ENCODE measurements at regions not wholly inside any gene's neighbourhood (a gene's known extent, or its start where the extent isn't known, plus 50 kb on each side); places are given as distances from the start of the nearest gene placed in this dataset.
"Not testable (repeated sequence)": the region's sequence is repeated elsewhere in the genome, so short reads cannot be mapped to it uniquely, and the experiment has no call there.

GRCh38 chr1:233490488-233490887, 123.4 kb upstream of the KCNK1 start:
- H3K4me3 ChIP-seq (ENCODE audit: low read depth in 1 of 2, low read length in 2 of 2): no peak overlapping the region
- no peak overlapping the region for H3K27ac ChIP-seq (ENCODE audit: low read depth, low read length)
- H3K4me1 ChIP-seq (ENCODE audit: control insufficient read depth in 1 of 2, insufficient read depth in 2 of 2, low read length in 2 of 2): no peaks in the 10 kb centered on the region
- H3K27me3 ChIP-seq (ENCODE audit: control insufficient read depth in 1 of 2, insufficient read depth in 2 of 2, low read length in 2 of 2): no peaks in the 10 kb centered on the region
- no peaks in the 10 kb centered on the region for H3K36me3 ChIP-seq (ENCODE audit: control insufficient read depth in 1 of 2, insufficient read depth in 2 of 2, low read length in 2 of 2)
- no peaks in the 10 kb centered on the region for H3K9me3 ChIP-seq (ENCODE audit: control insufficient read depth in 1 of 2, low read length in 2 of 2)
- H3K9ac ChIP-seq (ENCODE audit: low read depth in 1 of 2, low read length in 2 of 2): no peak overlapping the region

GRCh38 chr1:233491953-233492620, 121.8 kb upstream of the KCNK1 start:
- Histone ChIP-seq H3K9ac (ENCODE audit: low read depth in 1 of 2, low read length in 2 of 2) (no peak overlapping the region), H3K4me1 (ENCODE audit: control insufficient read depth in 1 of 2, insufficient read depth in 2 of 2, low read length in 2 of 2) (no peaks in the 10 kb centered on the region), H3K4me3 (ENCODE audit: low read depth in 1 of 2, low read length in 2 of 2) (no peak overlapping the region), H3K27ac (ENCODE audit: low read depth, low read length) (no peak overlapping the region), H3K27me3 (ENCODE audit: control insufficient read depth in 1 of 2, insufficient read depth in 2 of 2, low read length in 2 of 2) (no peaks in the 10 kb centered on the region), H3K36me3 (ENCODE audit: control insufficient read depth in 1 of 2, insufficient read depth in 2 of 2, low read length in 2 of 2) (no peaks in the 10 kb centered on the region), H3K9me3 (ENCODE audit: control insufficient read depth in 1 of 2, low read length in 2 of 2) (no peaks in the 10 kb centered on the region)

- no peak overlapping the region for H3K4me3 ChIP-seq (ENCODE audit: low read depth in 1 of 2, low read length in 2 of 2)
- H3K27me3 ChIP-seq (ENCODE audit: control insufficient read depth in 1 of 2, insufficient read depth in 2 of 2, low read length in 2 of 2): no peaks in the 10 kb centered on the region
- no peaks in the 10 kb centered on the region for H3K4me1 ChIP-seq (ENCODE audit: control insufficient read depth in 1 of 2, insufficient read depth in 2 of 2, low read length in 2 of 2)
- H3K27ac ChIP-seq (ENCODE audit: low read depth, low read length): no peak overlapping the region
- no peaks in the 10 kb centered on the region for H3K9me3 ChIP-seq (ENCODE audit: control insufficient read depth in 1 of 2, low read length in 2 of 2)
- no peaks in the 10 kb centered on the region for H3K36me3 ChIP-seq (ENCODE audit: control insufficient read depth in 1 of 2, insufficient read depth in 2 of 2, low read length in 2 of 2)
- H3K9ac ChIP-seq (ENCODE audit: low read depth in 1 of 2, low read length in 2 of 2): no peak overlapping the region
Observed at GRCh38 chr1:233496993-233497392, 116.9 kb upstream of the KCNK1 start.

DNA sequence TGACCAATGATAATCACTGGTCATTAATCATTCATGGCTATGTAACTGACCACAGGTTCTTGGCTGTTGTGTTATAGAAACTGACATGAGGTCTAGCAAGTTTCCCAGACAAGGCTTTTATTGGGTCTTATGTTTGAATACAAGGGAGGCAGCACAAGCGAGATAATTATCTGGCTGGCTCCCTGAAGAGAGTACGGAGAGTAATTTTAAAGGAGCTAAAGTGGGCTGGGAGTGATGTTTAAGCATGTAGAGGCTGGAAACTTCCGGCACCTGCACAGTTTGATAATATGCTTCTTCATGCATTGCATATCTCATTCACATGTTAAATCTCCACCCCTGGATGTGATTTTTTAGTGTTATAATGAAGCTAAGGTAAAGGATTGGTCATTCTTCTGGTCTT, 116.2 kb upstream of the KCNK1 start:
- H3K4me3 ChIP-seq (ENCODE audit: low read depth in 1 of 2, low read length in 2 of 2): no peak overlapping the region
- no peak overlapping the region for H3K9ac ChIP-seq (ENCODE audit: low read depth in 1 of 2, low read length in 2 of 2)
- no peaks in the 10 kb centered on the region for H3K36me3 ChIP-seq (ENCODE audit: control insufficient read depth in 1 of 2, insufficient read depth in 2 of 2, low read length in 2 of 2)
- no peaks in the 10 kb centered on the region for H3K27me3 ChIP-seq (ENCODE audit: control insufficient read depth in 1 of 2, insufficient read depth in 2 of 2, low read length in 2 of 2)
- no peaks in the 10 kb centered on the region for H3K4me1 ChIP-seq (ENCODE audit: control insufficient read depth in 1 of 2, insufficient read depth in 2 of 2, low read length in 2 of 2)
- no peaks in the 10 kb centered on the region for H3K9me3 ChIP-seq (ENCODE audit: control insufficient read depth in 1 of 2, low read length in 2 of 2)
- H3K27ac ChIP-seq (ENCODE audit: low read depth, low read length): no peak overlapping the region

GRCh38 chr1:233500106-233500505, 113.8 kb upstream of the KCNK1 start:
- H3K27me3 ChIP-seq (ENCODE audit: control insufficient read depth in 1 of 2, insufficient read depth in 2 of 2, low read length in 2 of 2): no peaks in the 10 kb centered on the region
- H3K4me3 ChIP-seq (ENCODE audit: low read depth in 1 of 2, low read length in 2 of 2): no peak overlapping the region
- no peaks in the 10 kb centered on the region for H3K36me3 ChIP-seq (ENCODE audit: control insufficient read depth in 1 of 2, insufficient read depth in 2 of 2, low read length in 2 of 2)
- H3K4me1 ChIP-seq (ENCODE audit: control insufficient read depth in 1 of 2, insufficient read depth in 2 of 2, low read length in 2 of 2): no peaks in the 10 kb centered on the region
- no peaks in the 10 kb centered on the region for H3K9me3 ChIP-seq (ENCODE audit: control insufficient read depth in 1 of 2, low read length in 2 of 2)
- no peak overlapping the region for H3K9ac ChIP-seq (ENCODE audit: low read depth in 1 of 2, low read length in 2 of 2)
- no peak overlapping the region for H3K27ac ChIP-seq (ENCODE audit: low read depth, low read length)

- Histone ChIP-seq H3K27me3 (ENCODE audit: control insufficient read depth in 1 of 2, insufficient read depth in 2 of 2, low read length in 2 of 2) (no peaks in the 10 kb centered on the region), H3K4me1 (ENCODE audit: control insufficient read depth in 1 of 2, insufficient read depth in 2 of 2, low read length in 2 of 2) (no peaks in the 10 kb centered on the region), H3K27ac (ENCODE audit: low read depth, low read length) (no peak overlapping the region), H3K9ac (ENCODE audit: low read depth in 1 of 2, low read length in 2 of 2) (no peak overlapping the region), H3K9me3 (ENCODE audit: control insufficient read depth in 1 of 2, low read length in 2 of 2) (no peaks in the 10 kb centered on the region), H3K4me3 (ENCODE audit: low read depth in 1 of 2, low read length in 2 of 2) (no peak overlapping the region), H3K36me3 (ENCODE audit: control insufficient read depth in 1 of 2, insufficient read depth in 2 of 2, low read length in 2 of 2) (no peaks in the 10 kb centered on the region)
Observed at GRCh38 chr1:233503366-233503954, 110.4 kb upstream of the KCNK1 start.

GRCh38 chr1:233505130-233505529, 108.8 kb upstream of the KCNK1 start:
- no peak overlapping the region for H3K27ac ChIP-seq (ENCODE audit: low read depth, low read length)
- no peak overlapping the region for H3K9ac ChIP-seq (ENCODE audit: low read depth in 1 of 2, low read length in 2 of 2)
- H3K27me3 ChIP-seq (ENCODE audit: control insufficient read depth in 1 of 2, insufficient read depth in 2 of 2, low read length in 2 of 2): no peaks in the 10 kb centered on the region
- H3K4me3 ChIP-seq (ENCODE audit: low read depth in 1 of 2, low read length in 2 of 2): no peak overlapping the region
- no peaks in the 10 kb centered on the region for H3K4me1 ChIP-seq (ENCODE audit: control insufficient read depth in 1 of 2, insufficient read depth in 2 of 2, low read length in 2 of 2)
- no peaks in the 10 kb centered on the region for H3K9me3 ChIP-seq (ENCODE audit: control insufficient read depth in 1 of 2, low read length in 2 of 2)
- no peaks in the 10 kb centered on the region for H3K36me3 ChIP-seq (ENCODE audit: control insufficient read depth in 1 of 2, insufficient read depth in 2 of 2, low read length in 2 of 2)

DNA sequence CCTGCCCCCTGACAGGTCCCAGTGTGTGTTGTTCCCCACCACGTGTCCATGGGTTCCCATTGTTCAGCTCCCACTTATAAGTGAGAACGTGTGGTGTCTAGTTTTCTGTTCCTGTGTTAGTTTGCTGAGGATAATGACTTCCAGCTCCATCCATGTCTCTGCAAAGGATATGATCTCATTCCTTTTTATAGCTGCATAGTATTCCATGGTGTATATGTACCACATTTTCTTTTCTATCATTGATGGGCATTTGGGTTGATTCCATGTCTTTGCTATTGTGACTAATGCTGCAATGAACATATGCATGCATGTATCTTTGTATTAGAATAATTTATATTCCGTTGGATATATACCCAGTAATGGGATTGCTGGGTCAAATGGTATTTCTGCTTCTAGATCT, 108.0 kb upstream of the KCNK1 start:
- H3K4me3 ChIP-seq (ENCODE audit: low read depth in 1 of 2, low read length in 2 of 2); H3K27ac ChIP-seq (ENCODE audit: low read depth, low read length); H3K27me3 ChIP-seq (ENCODE audit: control insufficient read depth in 1 of 2, insufficient read depth in 2 of 2, low read length in 2 of 2); H3K36me3 ChIP-seq (ENCODE audit: control insufficient read depth in 1 of 2, insufficient read depth in 2 of 2, low read length in 2 of 2); H3K9ac ChIP-seq (ENCODE audit: low read depth in 1 of 2, low read length in 2 of 2); H3K9me3 ChIP-seq (ENCODE audit: control insufficient read depth in 1 of 2, low read length in 2 of 2); H3K4me1 ChIP-seq (ENCODE audit: control insufficient read depth in 1 of 2, insufficient read depth in 2 of 2, low read length in 2 of 2): not testable (repeated sequence)

GRCh38 chr1:233509526-233509925, 104.4 kb upstream of the KCNK1 start:
- H3K4me1 ChIP-seq (ENCODE audit: control insufficient read depth in 1 of 2, insufficient read depth in 2 of 2, low read length in 2 of 2): no peaks in the 10 kb centered on the region
- no peak overlapping the region for H3K27ac ChIP-seq (ENCODE audit: low read depth, low read length)
- H3K27me3 ChIP-seq (ENCODE audit: control insufficient read depth in 1 of 2, insufficient read depth in 2 of 2, low read length in 2 of 2): no peaks in the 10 kb centered on the region
- H3K36me3 ChIP-seq (ENCODE audit: control insufficient read depth in 1 of 2, insufficient read depth in 2 of 2, low read length in 2 of 2): no peaks in the 10 kb centered on the region
- H3K4me3 ChIP-seq (ENCODE audit: low read depth in 1 of 2, low read length in 2 of 2): no peak overlapping the region
- no peaks in the 10 kb centered on the region for H3K9me3 ChIP-seq (ENCODE audit: control insufficient read depth in 1 of 2, low read length in 2 of 2)
- H3K9ac ChIP-seq (ENCODE audit: low read depth in 1 of 2, low read length in 2 of 2): no peak overlapping the region

DNA sequence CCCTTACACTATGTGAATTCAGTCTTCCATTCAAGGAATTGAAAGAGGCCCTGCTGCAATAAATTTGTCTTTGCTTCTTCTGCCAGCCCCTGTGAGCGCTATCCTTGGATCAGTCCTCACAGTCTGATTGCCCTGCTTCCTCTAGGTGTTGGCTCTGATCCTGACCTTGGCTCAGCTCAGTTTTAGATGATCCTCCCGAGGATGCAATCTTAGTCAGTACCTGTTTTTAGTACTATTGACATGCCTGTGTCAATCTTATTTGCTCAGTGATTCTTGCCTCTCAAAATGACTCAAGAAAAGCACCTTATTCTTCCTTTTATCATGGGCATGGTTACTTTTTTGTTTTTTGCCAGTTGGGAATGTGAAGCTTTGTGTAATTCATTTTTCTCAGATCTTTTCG, 101.4 kb upstream of the KCNK1 start:
- Histone ChIP-seq H3K27ac (ENCODE audit: low read depth, low read length) (no peak overlapping the region), H3K4me3 (ENCODE audit: low read depth in 1 of 2, low read length in 2 of 2) (no peak overlapping the region), H3K9me3 (ENCODE audit: control insufficient read depth in 1 of 2, low read length in 2 of 2) (no peaks in the 10 kb centered on the region)

More for the DNA sequence above, 101.4 kb upstream of the KCNK1 start:
- H3K4me1 ChIP-seq (ENCODE audit: control insufficient read depth in 1 of 2, insufficient read depth in 2 of 2, low read length in 2 of 2): no peaks in the 10 kb centered on the region
- H3K9ac ChIP-seq (ENCODE audit: low read depth in 1 of 2, low read length in 2 of 2): no peak overlapping the region
- H3K36me3 ChIP-seq (ENCODE audit: control insufficient read depth in 1 of 2, insufficient read depth in 2 of 2, low read length in 2 of 2): no peaks in the 10 kb centered on the region
- H3K27me3 ChIP-seq (ENCODE audit: control insufficient read depth in 1 of 2, insufficient read depth in 2 of 2, low read length in 2 of 2): no peaks in the 10 kb centered on the region

Measured in duodenal mucosa (tissue), 2 donors.